Fibroblast of villous mesenchyme (primary cell): ENCODE measurements at regions not wholly inside any gene's neighbourhood (a gene's known extent, or its start where the extent isn't known, plus 50 kb on each side); places are given as distances from the start of the nearest gene placed in this dataset.

ENCODE experiments used
- DNase-seq: peaks from one replicate; pipeline ENCODE4 v3.0.0-alpha.2; 2010; ENCODE audit warnings: low read depth
- H3K4me3 ChIP-seq: 2 replicates; pipeline ENCODE4 v1.5.1; 2011; ENCODE audit warnings: low read depth, mild to moderate bottlenecking, low read length
- CTCF ChIP-seq: IDR thresholded peaks from 2 replicates; pipeline ENCODE4 v1.5.1; 2012; ENCODE audit warnings: low read depth, mild to moderate bottlenecking, low read length; ENCODE audit not compliant: insufficient read depth

GRCh38 chr2:15818318-15818753 is 122.0 kb upstream of the MYCN start:
- DNase-seq: no peak
- H3K4me3 ChIP-seq: no peak overlapping the region
- no peak for TF ChIP-seq CTCF

- no peak for TF ChIP-seq CTCF
- H3K4me3 ChIP-seq: no peak overlapping the region
- DNase-seq: no peak
Measured at GRCh38 chr2:15818881-15819280, 121.5 kb upstream of the MYCN start.

- TF ChIP-seq CTCF: no peak
- no peak for DNase-seq
- no peak overlapping the region for H3K4me3 ChIP-seq
Measured at GRCh38 chr2:15819562-15820256, 120.6 kb upstream of the MYCN start.

GRCh38 chr2:15820257-15820566 is 120.1 kb upstream of the MYCN start:
- TF ChIP-seq CTCF: no peak

GRCh38 chr2:15820927-15821326 is 119.4 kb upstream of the MYCN start:
- no peak for DNase-seq
- H3K4me3 ChIP-seq: no peak overlapping the region
- TF ChIP-seq CTCF: no peak

More at GRCh38 chr2:15820257-15820566, 120.1 kb upstream of the MYCN start:
- no peak overlapping the region for H3K4me3 ChIP-seq
- no peak for DNase-seq

GRCh38 chr2:15822151-15823044 is 118.0 kb upstream of the MYCN start:
- H3K4me3 ChIP-seq: no peak overlapping the region
- no peak for DNase-seq
- no peak for TF ChIP-seq CTCF
